ENCODE measurements at regions not wholly inside any gene's neighbourhood (a gene's known extent, or its start where the extent isn't known, plus 50 kb on each side); places are given as distances from the start of the nearest gene placed in this dataset.
A peak's percentile ranks its signal among the peaks of the same experiment; 100 is the strongest.

DNA sequence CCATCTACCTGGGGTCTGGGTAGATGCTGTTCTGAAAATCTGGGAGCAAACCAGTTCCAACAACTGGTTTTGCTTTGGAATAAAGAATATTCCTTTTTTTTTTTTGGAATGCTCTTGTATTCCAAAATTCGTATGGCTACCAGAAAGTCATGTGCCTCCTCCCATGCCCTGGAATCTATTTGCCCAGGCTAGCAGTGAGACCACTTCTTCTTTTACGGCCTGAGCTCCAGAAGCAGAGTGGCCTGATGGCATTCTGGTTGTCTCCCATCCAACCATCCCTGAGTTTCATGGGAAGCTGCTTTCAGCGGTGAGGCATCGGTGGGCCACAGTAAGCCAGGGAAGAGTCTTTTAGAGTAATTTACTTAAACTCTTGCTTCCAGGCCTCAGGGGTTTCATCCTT is 113.4 kb upstream of the RAB4A start:
- H3K36me3 ChIP-seq = no peaks in the 10 kb centered on the region
- H3K4me3 ChIP-seq = no peak overlapping the region
- TF ChIP-seq Cebpa-rat (IDR thresholded peaks at IDR 0.05) = no peak
- peak overlapping the region in 4 of 11 experiments; percentile 49 to 77 (median 69); a peak in 7 of 22 replicates for H3K27ac ChIP-seq
- peaks cover 24 to 85% (median 50%) of the 10 kb centered on the region in 10 experiments for H3K4me1 ChIP-seq
- H3K9me3 ChIP-seq (replicated peaks in 1 of 11) = peaks cover 0 to 6% (median 0%) of the 10 kb centered on the region in 11 experiments; a peak in 3 of 22 replicates
- H3K4me2 ChIP-seq = peak overlapping the region in 5 of 11 experiments; percentile 63 to 89 (median 82); a peak in 9 of 22 replicates
- no peaks in the 10 kb centered on the region for H4K20me1 ChIP-seq
- peak overlapping the region in 3 of 11 experiments; percentile 57 to 58 (median 58); a peak in 6 of 22 replicates for H3K9ac ChIP-seq
- no peaks in the 10 kb centered on the region for H3K27me3 ChIP-seq

DNA sequence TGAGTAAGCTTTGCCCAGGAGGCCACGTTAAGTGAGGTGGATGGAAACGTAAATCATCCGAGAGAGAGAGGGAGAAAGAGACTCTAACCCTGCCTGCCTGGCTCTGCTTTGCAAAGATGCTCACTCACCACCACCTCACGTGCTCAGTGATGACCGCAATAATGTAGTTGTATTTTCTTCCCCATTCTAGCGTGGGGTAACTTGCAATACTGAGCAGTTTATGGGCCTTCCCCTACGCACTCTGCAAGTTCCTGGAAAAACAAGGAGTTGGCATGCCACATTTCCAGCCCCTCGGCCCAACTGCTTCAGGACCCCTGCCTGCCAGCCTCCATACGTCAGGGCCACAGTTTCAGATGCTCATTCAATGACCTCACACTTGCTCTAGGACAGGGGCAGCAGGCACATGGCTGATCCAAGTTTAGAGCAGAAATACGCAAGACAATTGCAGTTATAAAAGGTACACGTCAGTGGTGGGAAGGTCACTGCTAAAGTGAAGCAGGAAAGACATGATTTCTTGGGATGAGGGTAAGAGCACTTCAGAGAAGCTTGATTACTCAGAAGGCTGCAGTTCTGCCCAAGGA is 112.5 kb upstream of the RAB4A start:
- H3K9ac ChIP-seq = peak overlapping the region in 3 of 11 experiments; percentile 57 to 63 (median 60); a peak in 6 of 22 replicates
- no peak overlapping the region for H3K4me3 ChIP-seq
- peak overlapping the region in 5 of 11 experiments; percentile 25 to 79 (median 73); a peak in 8 of 22 replicates for H3K27ac ChIP-seq
- TF ChIP-seq Cebpa-rat (IDR thresholded peaks at IDR 0.05) = no peak
- H4K20me1 ChIP-seq = no peaks in the 10 kb centered on the region
- H3K4me2 ChIP-seq = peak overlapping the region; percentile 5 to 89 (median 31); a peak in 15 of 22 replicates
- H3K4me1 ChIP-seq = peaks cover 24 to 79% (median 50%) of the 10 kb centered on the region in 10 experiments
- no peaks in the 10 kb centered on the region for H3K27me3 ChIP-seq
- no peaks in the 10 kb centered on the region for H3K36me3 ChIP-seq
- H3K9me3 ChIP-seq (replicated peaks in 1 of 11) = no peaks in the 10 kb centered on the region

DNA sequence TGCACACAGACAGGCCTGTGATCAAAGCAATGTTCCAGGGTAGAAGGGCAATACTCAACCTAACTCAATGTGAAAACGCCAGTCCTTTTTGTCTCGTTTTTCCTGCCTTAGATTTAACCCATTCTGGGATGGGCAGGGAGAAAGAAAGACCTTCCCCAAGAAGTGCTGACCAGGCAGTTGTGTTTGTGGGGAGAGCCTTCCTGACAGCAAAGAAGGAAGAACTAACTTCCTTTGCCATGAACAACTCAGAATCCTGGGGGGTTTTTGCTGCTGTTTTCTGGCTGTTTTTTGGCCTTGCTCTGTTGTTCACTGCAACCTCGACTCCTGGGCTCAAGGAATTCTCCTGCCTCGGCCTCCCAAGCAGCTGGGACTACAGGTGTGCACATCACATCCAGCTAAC is 112.0 kb upstream of the RAB4A start:
- no peaks in the 10 kb centered on the region for H3K36me3 ChIP-seq
- H3K9me3 ChIP-seq (replicated peaks in 1 of 11) = no peaks in the 10 kb centered on the region
- H3K4me3 ChIP-seq = no peak overlapping the region
- no peaks in the 10 kb centered on the region for H4K20me1 ChIP-seq
- peaks cover 24 to 77% (median 50%) of the 10 kb centered on the region in 10 experiments for H3K4me1 ChIP-seq
- H3K4me2 ChIP-seq = peak overlapping the region in 9 of 11 experiments; percentile 5 to 89 (median 63); a peak in 12 of 22 replicates
- H3K27me3 ChIP-seq = no peaks in the 10 kb centered on the region
- TF ChIP-seq Cebpa-rat (IDR thresholded peaks at IDR 0.05) = no peak
- peak overlapping the region in 5 of 11 experiments; percentile 25 to 79 (median 73); a peak in 8 of 22 replicates for H3K27ac ChIP-seq
- H3K9ac ChIP-seq = peak overlapping the region in 4 of 11 experiments; percentile 4 to 63 (median 49); a peak in 7 of 22 replicates

DNA sequence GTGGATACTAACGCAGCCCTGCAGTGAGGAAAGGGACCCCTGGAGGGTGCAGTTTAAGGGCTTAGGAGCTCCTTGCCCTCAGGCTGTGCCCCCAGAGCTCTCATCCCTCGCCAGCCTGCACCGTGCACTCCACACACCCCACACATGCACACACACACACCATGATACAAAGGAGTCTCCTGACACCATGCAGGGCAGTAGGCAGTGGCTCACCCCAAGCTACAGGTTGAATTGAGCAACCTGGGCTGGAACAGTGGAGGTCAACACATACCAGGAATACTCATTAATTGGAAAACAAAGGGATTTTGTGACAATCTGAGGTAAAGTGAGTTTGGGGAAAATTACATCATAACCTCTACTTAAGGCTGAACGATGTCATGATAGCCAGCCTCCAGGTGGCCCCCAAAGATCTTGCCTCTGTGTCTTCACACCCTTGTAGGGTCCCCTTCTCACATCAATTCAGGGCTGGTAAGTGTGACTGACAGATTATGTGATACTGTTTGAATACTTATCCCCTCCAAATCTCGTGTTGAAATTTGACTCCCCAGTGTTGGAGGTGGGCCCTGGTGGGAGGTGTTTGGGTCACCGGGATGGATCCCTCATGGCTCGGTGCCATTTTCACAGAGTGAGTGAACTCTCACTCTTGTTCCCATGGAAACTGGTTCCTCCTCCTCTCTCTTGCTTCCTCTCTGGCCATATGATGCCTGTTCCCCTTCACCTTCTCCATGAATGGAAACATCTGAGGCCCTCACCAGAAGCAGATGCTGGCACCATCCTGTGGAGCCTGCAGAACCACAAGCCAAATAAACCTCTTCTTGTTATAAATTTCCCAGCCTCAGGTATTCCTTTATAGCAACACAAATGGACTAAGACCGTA is 111.0 kb upstream of the RAB4A start:
- Histone ChIP-seq H3K27ac (peak overlapping the region in 4 of 11 experiments; percentile 49 to 79 (median 75); a peak in 7 of 22 replicates), H3K9ac (peak overlapping the region in 2 of 11 experiments; percentile 60 to 63; a peak in 2 of 22 replicates), H3K9me3 (replicated peaks in 1 of 11) (no peaks in the 10 kb centered on the region), H3K36me3 (no peaks in the 10 kb centered on the region), H3K4me2 (peak overlapping the region in 5 of 11 experiments; percentile 63 to 89 (median 82); a peak in 9 of 22 replicates), H3K4me1 (peaks cover 21 to 67% (median 41%) of the 10 kb centered on the region in 10 experiments), H3K27me3 (no peaks in the 10 kb centered on the region), H4K20me1 (no peaks in the 10 kb centered on the region), H3K4me3 (no peak overlapping the region)
- no peak for TF ChIP-seq Cebpa-rat (IDR thresholded peaks at IDR 0.05)

DNA sequence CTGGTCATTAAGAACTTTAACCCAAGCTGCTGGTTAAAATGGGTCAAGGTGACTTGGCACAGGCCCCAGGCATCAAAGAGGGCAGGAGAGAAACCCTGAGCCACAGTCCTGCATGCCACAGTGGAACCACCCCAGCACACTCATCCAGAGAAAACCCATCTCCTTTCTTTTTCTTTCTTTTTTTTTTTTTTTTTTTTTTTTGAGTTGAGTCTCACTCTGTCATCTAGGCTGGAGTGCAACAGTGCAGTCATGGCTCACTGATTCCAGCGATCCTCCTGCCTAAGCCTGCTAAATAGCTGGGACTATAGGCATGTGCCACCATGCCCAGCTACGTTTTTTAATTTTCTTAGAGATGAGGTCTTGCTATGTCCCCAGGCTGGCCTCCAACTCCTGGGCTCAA is 109.2 kb upstream of the RAB4A start:
- Histone ChIP-seq H3K4me3 (no peak overlapping the region), H3K4me2 (peak overlapping the region in 3 of 11 experiments; percentile 1 to 8 (median 3); a peak in 1 of 22 replicates), H3K36me3 (no peaks in the 10 kb centered on the region), H3K27ac (no peak overlapping the region), H3K27me3 (no peaks in the 10 kb centered on the region), H3K9me3 (replicated peaks in 1 of 11) (no peaks in the 10 kb centered on the region), H3K4me1 (peaks cover 6 to 58% (median 25%) of the 10 kb centered on the region in 10 experiments; a peak in 18 of 20 replicates), H3K9ac (no peak overlapping the region), H4K20me1 (no peaks in the 10 kb centered on the region)
- no peak for TF ChIP-seq Cebpa-rat (IDR thresholded peaks at IDR 0.05)

DNA sequence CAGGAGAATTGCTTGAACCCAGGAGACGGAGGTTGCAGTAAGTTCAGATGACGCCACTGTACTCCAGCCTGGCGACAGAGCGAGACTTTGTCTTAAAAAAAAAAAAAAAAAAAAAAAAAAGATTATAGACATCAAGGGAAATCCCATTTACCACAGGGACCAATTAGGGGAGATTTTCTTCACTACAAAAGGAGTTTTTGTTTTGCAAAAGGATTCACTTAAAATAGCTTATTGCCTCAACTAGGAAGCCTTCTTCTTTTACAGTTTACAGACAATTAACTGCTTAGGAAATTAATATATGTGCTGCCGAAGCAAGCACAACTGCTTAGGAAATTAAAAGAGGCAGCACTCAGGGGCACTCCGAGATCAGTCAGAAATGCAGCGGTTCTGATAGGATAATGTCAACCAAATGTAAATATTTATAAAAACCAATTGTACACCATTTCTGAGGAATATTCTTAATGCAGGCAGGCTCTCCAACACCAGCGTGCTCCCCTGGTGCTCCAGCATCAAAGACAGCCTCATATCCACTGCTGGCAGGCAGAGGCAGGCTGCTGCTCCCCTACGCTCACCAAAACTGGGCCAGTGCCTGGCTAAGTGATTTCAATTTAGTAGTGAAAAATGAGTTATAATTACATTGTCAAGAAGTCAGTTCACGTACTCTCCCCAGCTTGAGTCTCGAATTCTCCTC is 107.9 kb upstream of the RAB4A start:
- no peak for TF ChIP-seq Cebpa-rat (IDR thresholded peaks at IDR 0.05)
- peaks cover 5 to 46% (median 20%) of the 10 kb centered on the region in 10 experiments; a peak in 18 of 20 replicates for H3K4me1 ChIP-seq
- no peak overlapping the region for H3K27ac ChIP-seq
- H3K9me3 ChIP-seq (replicated peaks in 1 of 11) = no peaks in the 10 kb centered on the region
- H3K9ac ChIP-seq = no peak overlapping the region
- H3K4me3 ChIP-seq = no peak overlapping the region
- H3K27me3 ChIP-seq = no peaks in the 10 kb centered on the region
- no peaks in the 10 kb centered on the region for H4K20me1 ChIP-seq
- H3K4me2 ChIP-seq = no peak overlapping the region
- no peaks in the 10 kb centered on the region for H3K36me3 ChIP-seq

DNA sequence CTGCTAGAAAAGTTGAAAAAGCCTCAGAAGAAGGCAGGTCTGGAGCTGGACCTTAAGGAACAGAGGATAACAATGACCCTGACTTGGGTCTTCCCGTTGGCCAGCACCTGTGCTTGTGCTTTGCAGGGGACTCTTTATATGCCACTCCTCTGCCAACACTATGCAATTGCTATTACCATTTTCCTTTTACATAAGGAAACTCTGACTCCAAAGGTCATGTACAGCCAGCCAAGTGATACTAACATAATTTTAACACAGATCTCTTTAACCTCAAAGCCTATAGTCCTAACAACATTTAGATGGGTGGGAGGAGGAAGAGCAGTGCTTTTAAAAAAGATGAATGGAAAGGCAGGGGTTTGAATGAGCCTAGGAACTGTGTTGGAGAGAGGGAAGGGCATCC is 106.6 kb upstream of the RAB4A start:
- TF ChIP-seq Cebpa-rat (IDR thresholded peaks at IDR 0.05) = no peak
- no peak overlapping the region for H3K4me2 ChIP-seq
- no peak overlapping the region for H3K4me3 ChIP-seq
- no peaks in the 10 kb centered on the region for H3K27me3 ChIP-seq
- no peaks in the 10 kb centered on the region for H3K36me3 ChIP-seq
- no peaks in the 10 kb centered on the region for H4K20me1 ChIP-seq
- H3K27ac ChIP-seq = no peak overlapping the region
- H3K9me3 ChIP-seq (replicated peaks in 1 of 11) = no peaks in the 10 kb centered on the region
- peaks cover 0 to 32% (median 10%) of the 10 kb centered on the region in 10 experiments; a peak in 14 of 20 replicates for H3K4me1 ChIP-seq
- no peak overlapping the region for H3K9ac ChIP-seq

- H3K9ac ChIP-seq = no peak overlapping the region
- TF ChIP-seq Cebpa-rat (IDR thresholded peaks at IDR 0.05) = no peak
- no peaks in the 10 kb centered on the region for H3K36me3 ChIP-seq
These were observed 105.8 kb upstream of the RAB4A start for GRCh38 chr1:229164836-229165735.

More at GRCh38 chr1:229164836-229165735, 105.8 kb upstream of the RAB4A start:
- no peak overlapping the region for H3K4me3 ChIP-seq
- no peak overlapping the region for H3K27ac ChIP-seq
- H3K4me2 ChIP-seq = peak overlapping the region in 2 of 11 experiments; percentile 19 to 23; a peak in 3 of 22 replicates
- H3K27me3 ChIP-seq = no peaks in the 10 kb centered on the region
- no peaks in the 10 kb centered on the region for H3K9me3 ChIP-seq (replicated peaks in 1 of 11)
- H3K4me1 ChIP-seq = peaks cover 0 to 25% (median 7%) of the 10 kb centered on the region in 10 experiments; a peak in 12 of 20 replicates
- no peaks in the 10 kb centered on the region for H4K20me1 ChIP-seq
